Upper lobe of left lung (tissue), 6 donors: ENCODE measurements at regions not wholly inside any gene's neighbourhood (a gene's known extent, or its start where the extent isn't known, plus 50 kb on each side); places are given as distances from the start of the nearest gene placed in this dataset.

Source experiments
- ATAC-seq, 2 donors: fragments of 200-7000 bp; cut with Tn5 transposase; one replicate each; pipeline ENCODE4 v1.9.1; 2022; ENCODE audit warnings: mild to moderate bottlenecking in 2 of 2, moderate library complexity in 2 of 2; ENCODE audit not compliant: low FRiP score in 2 of 2
- DNase-seq, 2 donors: peaks; one replicate each; pipeline ENCODE4 v3.0.0-alpha.2; 2019 to 2020
- H3K27ac ChIP-seq, 4 donors: fragments of 200-600 bp; sonication (generic); one replicate each; pipeline ENCODE4 v1.5.1; 2016 to 2019
- H3K27me3 ChIP-seq, 4 donors: fragments of 200-600 bp; sonication (generic); one replicate each; pipeline ENCODE4 v1.5.1; 2017 to 2019
- H3K36me3 ChIP-seq, 4 donors: fragments of 200-600 bp; sonication (generic); one replicate each; pipeline ENCODE4 v1.5.1; 2016 to 2019
- H3K4me1 ChIP-seq, 4 donors: fragments of 200-600 bp; sonication (generic); one replicate each; pipeline ENCODE4 v1.5.1; 2018 to 2019
- H3K4me3 ChIP-seq, 4 donors: fragments of 200-600 bp; sonication (generic); one replicate each; pipeline ENCODE4 v1.5.1; 2017 to 2019; ENCODE audit warnings: mild to moderate bottlenecking in 2 of 4, moderate library complexity in 1 of 4
- H3K9me3 ChIP-seq, 4 donors: fragments of 200-600 bp; sonication (generic); one replicate each; pipeline ENCODE4 v1.5.1; 2018 to 2019
- CTCF ChIP-seq, 6 experiments: fragments of 450-650 bp in 4 of 6; fragments of 200-600 bp in 2 of 6; sonication (generic) in 2 of 6; IDR thresholded peaks; one replicate each; pipeline ENCODE4 v1.5.1; 2016 to 2019; ENCODE audit warnings: antibody characterized with exemption in 6 of 6
- EP300 ChIP-seq, 4 donors: sonication (generic); formaldehyde crosslinking; IDR thresholded peaks; one replicate each; pipeline ENCODE4 v1.5.1; 2017; ENCODE audit warnings: antibody characterized with exemption in 4 of 4, control low read depth in 2 of 4
- POLR2A ChIP-seq, 4 donors: fragments of 450-650 bp; IDR thresholded peaks; one replicate each; pipeline ENCODE4 v1.5.1; 2016 to 2017; ENCODE audit warnings: antibody characterized with exemption in 4 of 4, mild to moderate bottlenecking in 2 of 4
- POLR2AphosphoS5 ChIP-seq, 2 donors: sonication (generic); formaldehyde crosslinking; IDR thresholded peaks; one replicate each; pipeline ENCODE4 v1.5.1; 2017; ENCODE audit warnings: antibody characterized with exemption in 2 of 2
- WGBS, 2 donors: methylation state at CpG; one replicate each; pipeline ENCODE4 v1.1.5; 2017 to 2018; 5-methylcytosine and 5-hydroxymethylcytosine counted together
- donor health status: DM: no; HTN: no; CAD: no; lungs with moderate emphysema.
- donor health status: DM: no; HTN: yes; CAD: no; lungs with severe emphysema.

GRCh38 chr21:41640748-41641509 lies 125.9 kb downstream of the RIPK4 start:
- peak overlapping the region in 1 of 4 donors; percentile 37 for H3K27ac ChIP-seq
- WGBS, 2 donors, result 63 to 73% methylated on average over 4 to 6 of the region's 6 CpGs
- H3K9me3 ChIP-seq, result no peaks in the 10 kb centered on the region
- TF ChIP-seq POLR2AphosphoS5 (IDR thresholded peaks at IDR 0.05) (no peak), CTCF (IDR thresholded peaks at IDR 0.05) (no peak), EP300 (IDR thresholded peaks at IDR 0.05) (no peak), POLR2A (IDR thresholded peaks at IDR 0.05) (no peak)
- H3K4me1 ChIP-seq, result peaks cover 0 to 6% (median 3%) of the 10 kb centered on the region in 4 donors
- H3K27me3 ChIP-seq, result no peaks in the 10 kb centered on the region
- no peak overlapping the region for H3K4me3 ChIP-seq
- H3K36me3 ChIP-seq, result no peaks in the 10 kb centered on the region
- DNase-seq (no peak), ATAC-seq (peak in 1 of 2 donors; percentile 32)

DNA sequence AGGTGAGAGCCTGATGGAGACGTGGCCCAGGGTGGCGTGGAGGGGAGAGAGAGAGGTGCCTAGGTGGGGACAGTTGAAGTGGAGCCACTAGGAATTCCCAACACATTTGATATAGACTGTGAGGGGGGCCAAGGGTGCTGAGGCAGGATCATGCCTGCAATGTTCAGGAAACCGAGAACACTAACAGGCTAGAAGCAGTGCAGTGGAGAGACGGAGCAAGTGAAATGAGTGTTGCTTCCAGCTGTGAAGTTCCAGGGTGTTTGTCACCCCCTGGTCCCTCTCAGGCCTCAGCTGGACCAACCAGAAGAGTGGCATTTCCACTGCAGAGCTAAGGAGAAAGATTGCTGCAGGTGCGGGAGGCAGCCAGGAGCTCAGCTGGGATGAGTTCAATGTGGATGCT lies 127.1 kb downstream of the RIPK4 start:
- ATAC-seq (no peak), DNase-seq (no peak)
- Histone ChIP-seq H3K4me3 (no peak overlapping the region), H3K9me3 (no peaks in the 10 kb centered on the region), H3K27me3 (no peaks in the 10 kb centered on the region), H3K4me1 (peaks cover 0 to 6% (median 3%) of the 10 kb centered on the region in 4 donors), H3K27ac (no peak overlapping the region), H3K36me3 (no peaks in the 10 kb centered on the region)
- WGBS, 2 donors, result 90% methylated on average over 5 of the region's 5 CpGs
- TF ChIP-seq POLR2AphosphoS5 (IDR thresholded peaks at IDR 0.05) (no peak), POLR2A (IDR thresholded peaks at IDR 0.05) (no peak)

- WGBS, 2 donors, result 93 to 96% methylated on average over 6 to 9 of the region's 10 CpGs
- Histone ChIP-seq H3K4me3 (no peak overlapping the region), H3K4me1 (peaks cover 0 to 6% (median 3%) of the 10 kb centered on the region in 4 donors), H3K9me3 (no peaks in the 10 kb centered on the region), H3K27me3 (no peaks in the 10 kb centered on the region), H3K27ac (no peak overlapping the region), H3K36me3 (no peaks in the 10 kb centered on the region)
- ATAC-seq, result no peak
- TF ChIP-seq POLR2AphosphoS5 (IDR thresholded peaks at IDR 0.05) (no peak), CTCF (IDR thresholded peaks at IDR 0.05) (no peak), EP300 (IDR thresholded peaks at IDR 0.05) (no peak), POLR2A (IDR thresholded peaks at IDR 0.05) (no peak)
- DNase-seq, result no peak
Observed at GRCh38 chr21:41639336-41639735, 127.5 kb downstream of the RIPK4 start.

DNA sequence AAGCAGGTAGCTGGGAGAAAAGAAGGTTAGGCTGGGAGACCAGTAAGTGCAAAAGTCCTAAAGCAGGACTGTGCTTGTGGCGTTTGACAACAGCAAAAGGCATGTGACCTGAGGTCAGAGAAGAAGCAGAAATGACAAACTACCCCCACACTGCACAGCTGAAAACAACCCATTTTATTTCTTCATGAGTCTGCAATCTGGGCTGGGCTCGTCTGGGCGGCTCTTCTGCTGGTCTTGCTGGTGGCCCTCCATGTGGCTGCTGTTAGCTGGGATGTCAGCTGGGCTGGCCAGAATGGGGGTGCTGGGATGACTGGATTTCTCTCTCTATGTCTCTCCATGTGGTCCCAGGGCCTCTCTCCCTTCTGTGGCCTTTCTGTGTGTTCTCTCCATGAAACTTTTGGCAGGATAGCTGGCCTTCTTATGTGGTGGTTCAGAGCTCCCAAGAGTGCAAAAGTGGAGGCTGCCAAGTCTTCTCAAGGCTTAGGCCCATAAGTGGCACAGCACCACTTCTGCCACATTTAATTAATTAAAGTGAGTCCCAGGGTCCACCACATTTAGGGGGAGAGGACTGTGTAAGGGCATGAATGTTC lies 128.6 kb downstream of the RIPK4 start:
- no peak overlapping the region for H3K27ac ChIP-seq
- WGBS, 2 donors, result 43 to 90% methylated on average over 3 of the region's 3 CpGs
- DNase-seq, result no peak

GRCh38 chr21:41636636-41637630 lies 129.0 kb upstream of the TMPRSS2 start:
- ATAC-seq (no peak), DNase-seq (no peak)
- H3K9me3 ChIP-seq, result no peaks in the 10 kb centered on the region
- TF ChIP-seq POLR2A (IDR thresholded peaks at IDR 0.05), result no peak
- TF ChIP-seq POLR2AphosphoS5 (IDR thresholded peaks at IDR 0.05), result no peak
- no peak for TF ChIP-seq CTCF (IDR thresholded peaks at IDR 0.05)
- no peak for TF ChIP-seq EP300 (IDR thresholded peaks at IDR 0.05)
- WGBS, 2 donors, result 50 to 69% methylated on average over 9 to 12 of the region's 12 CpGs
- H3K27ac ChIP-seq, result no peak overlapping the region
- H3K4me3 ChIP-seq, result no peak overlapping the region
- no peaks in the 10 kb centered on the region for H3K27me3 ChIP-seq
- no peaks in the 10 kb centered on the region for H3K36me3 ChIP-seq
- H3K4me1 ChIP-seq, result peaks cover 0 to 12% (median 3%) of the 10 kb centered on the region in 4 donors

More for the DNA sequence above, 128.6 kb downstream of the RIPK4 start:
- H3K27me3 ChIP-seq, result no peaks in the 10 kb centered on the region
- H3K4me1 ChIP-seq, result peaks cover 0 to 7% (median 3%) of the 10 kb centered on the region in 4 donors
- TF ChIP-seq POLR2A (IDR thresholded peaks at IDR 0.05), result no peak
- H3K36me3 ChIP-seq, result no peaks in the 10 kb centered on the region
- no peak overlapping the region for H3K4me3 ChIP-seq
- no peak for ATAC-seq
- H3K9me3 ChIP-seq, result no peaks in the 10 kb centered on the region
